ENCODE measurements at regions not wholly inside any gene's neighbourhood (a gene's known extent, or its start where the extent isn't known, plus 50 kb on each side); places are given as distances from the start of the nearest gene placed in this dataset.
A peak's percentile ranks its signal among the peaks of the same experiment; 100 is the strongest.

DNA sequence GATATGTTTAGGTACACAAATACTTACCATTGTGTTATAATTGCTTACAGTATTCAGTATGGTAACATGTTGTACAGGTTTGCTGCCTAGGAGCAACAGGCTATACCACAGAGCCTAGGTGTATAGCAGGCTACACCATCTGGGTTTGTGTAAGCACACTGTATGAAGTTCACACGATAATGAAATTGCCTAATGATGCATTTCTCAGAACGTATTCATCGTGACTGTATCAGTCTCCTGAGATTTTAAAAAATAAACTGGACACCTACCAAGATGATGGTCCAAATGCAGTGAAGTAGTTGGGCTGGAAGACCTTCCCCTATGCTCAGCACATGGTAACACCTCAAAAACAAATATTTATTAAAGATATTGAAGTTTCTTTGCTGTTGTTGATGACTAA, 103.3 kb upstream of the NFIB start:
- H3K27ac Mint-ChIP-seq (ENCODE audit: unreplicated experiment), result no peak overlapping the region
- Histone ChIP-seq H4K20me1 (ENCODE audit: insufficient read depth, low read length) (peaks cover 8% of the 10 kb centered on the region), H3K9ac (ENCODE audit: low read length) (no peak overlapping the region), H2AFZ (ENCODE audit: low read depth, low read length) (no peak overlapping the region), H3K4me3 (ENCODE audit: insufficient read depth, low read depth, low read length) (no peak overlapping the region), H3K27me3 (ENCODE audit: insufficient read depth, low read length) (peaks cover 67% of the 10 kb centered on the region), H3K4me1 (ENCODE audit: insufficient read depth, low read length) (peaks cover 13% of the 10 kb centered on the region), H3K79me2 (ENCODE audit: insufficient read depth, low read length) (no peaks in the 10 kb centered on the region), H3K4me2 (ENCODE audit: low read length) (no peak overlapping the region), H3K36me3 (ENCODE audit: insufficient read depth, low read length) (no peaks in the 10 kb centered on the region), H3K27ac (ENCODE audit: low read depth, low read length) (no peak overlapping the region), H3K9me3 (ENCODE audit: insufficient read depth, low read depth, low read length) (peaks cover 6% of the 10 kb centered on the region)
- no peak overlapping the region for H3K4me3 Mint-ChIP-seq (ENCODE audit: unreplicated experiment)
- TF ChIP-seq, protein P1, sequence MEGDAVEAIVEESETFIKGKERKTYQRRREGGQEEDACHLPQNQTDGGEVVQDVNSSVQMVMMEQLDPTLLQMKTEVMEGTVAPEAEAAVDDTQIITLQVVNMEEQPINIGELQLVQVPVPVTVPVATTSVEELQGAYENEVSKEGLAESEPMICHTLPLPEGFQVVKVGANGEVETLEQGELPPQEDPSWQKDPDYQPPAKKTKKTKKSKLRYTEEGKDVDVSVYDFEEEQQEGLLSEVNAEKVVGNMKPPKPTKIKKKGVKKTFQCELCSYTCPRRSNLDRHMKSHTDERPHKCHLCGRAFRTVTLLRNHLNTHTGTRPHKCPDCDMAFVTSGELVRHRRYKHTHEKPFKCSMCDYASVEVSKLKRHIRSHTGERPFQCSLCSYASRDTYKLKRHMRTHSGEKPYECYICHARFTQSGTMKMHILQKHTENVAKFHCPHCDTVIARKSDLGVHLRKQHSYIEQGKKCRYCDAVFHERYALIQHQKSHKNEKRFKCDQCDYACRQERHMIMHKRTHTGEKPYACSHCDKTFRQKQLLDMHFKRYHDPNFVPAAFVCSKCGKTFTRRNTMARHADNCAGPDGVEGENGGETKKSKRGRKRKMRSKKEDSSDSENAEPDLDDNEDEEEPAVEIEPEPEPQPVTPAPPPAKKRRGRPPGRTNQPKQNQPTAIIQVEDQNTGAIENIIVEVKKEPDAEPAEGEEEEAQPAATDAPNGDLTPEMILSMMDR (IDR thresholded peaks at IDR 0.05; ENCODE audit: insufficient read depth, low read depth, low read length), result no peak
- TF ChIP-seq EZH2 (IDR thresholded peaks at IDR 0.05; ENCODE audit: insufficient read depth, low read length), result no peak
- H3K4me1 Mint-ChIP-seq (ENCODE audit: low read depth, unreplicated experiment), result no peaks in the 10 kb centered on the region
- no peaks in the 10 kb centered on the region for H3K36me3 Mint-ChIP-seq (ENCODE audit: low read depth, unreplicated experiment)
- no peaks in the 10 kb centered on the region for H3K9me3 Mint-ChIP-seq (ENCODE audit: unreplicated experiment)
- FAIRE-seq (no peak), DNase-seq (ENCODE audit: low read depth) (peak; percentile 59)
- no peaks in the 10 kb centered on the region for H3K27me3 Mint-ChIP-seq (ENCODE audit: low read depth, unreplicated experiment)

DNA sequence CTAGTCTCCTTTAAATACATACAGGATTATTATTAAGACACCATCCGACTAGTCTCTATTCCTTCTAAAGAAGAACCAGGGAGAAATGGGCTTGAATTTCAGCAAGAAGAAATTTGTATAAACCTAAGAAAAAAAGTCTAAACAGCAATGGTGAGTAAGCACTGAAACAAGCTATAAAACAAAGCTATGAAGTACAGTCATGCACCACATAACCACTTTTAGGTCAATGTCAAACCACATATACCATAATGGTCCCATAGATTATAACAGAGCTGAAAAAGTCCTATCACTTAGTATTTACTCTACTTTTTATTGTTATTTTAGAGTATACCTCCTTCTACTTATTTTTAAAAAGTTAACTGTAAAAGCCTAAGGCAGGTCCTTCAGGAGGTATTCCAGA, 102.0 kb upstream of the NFIB start:
- H3K27ac ChIP-seq (ENCODE audit: low read depth, low read length), result no peak overlapping the region
- H3K4me2 ChIP-seq (ENCODE audit: low read length), result no peak overlapping the region
- H3K9me3 Mint-ChIP-seq (ENCODE audit: unreplicated experiment), result peaks cover 2% of the 10 kb centered on the region

DNA sequence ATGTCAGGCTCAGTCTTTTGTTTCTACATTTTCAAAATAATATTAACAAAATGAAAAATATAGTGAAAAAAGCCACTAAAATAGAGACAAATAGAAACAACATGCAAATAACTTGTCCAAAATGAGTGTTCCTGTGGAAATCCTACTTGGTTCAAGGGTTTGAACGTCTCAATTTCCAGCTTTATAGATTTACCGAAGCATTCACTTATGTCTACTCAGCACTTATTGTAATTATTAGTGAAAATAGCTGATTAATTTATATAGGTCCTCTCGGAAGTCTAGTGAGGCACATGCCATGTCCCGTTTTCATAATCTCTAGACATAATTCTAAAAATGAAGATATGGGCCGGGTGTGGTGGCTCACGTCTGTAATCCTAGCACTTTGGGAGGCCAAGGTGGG, 99.9 kb upstream of the NFIB start:
- peaks cover 8% of the 10 kb centered on the region for H3K4me1 ChIP-seq (ENCODE audit: insufficient read depth, low read length)
- peaks cover 8% of the 10 kb centered on the region for H4K20me1 ChIP-seq (ENCODE audit: insufficient read depth, low read length)
- no peak overlapping the region for H3K4me2 ChIP-seq (ENCODE audit: low read length)
- no peak overlapping the region for H3K4me3 ChIP-seq (ENCODE audit: insufficient read depth, low read depth, low read length)
- no peaks in the 10 kb centered on the region for H3K36me3 Mint-ChIP-seq (ENCODE audit: low read depth, unreplicated experiment)
- peaks cover 2% of the 10 kb centered on the region for H3K9me3 Mint-ChIP-seq (ENCODE audit: unreplicated experiment)
- FAIRE-seq (no peak), DNase-seq (ENCODE audit: low read depth) (no peak)
- H3K27ac ChIP-seq (ENCODE audit: low read depth, low read length), result no peak overlapping the region
- H3K4me3 Mint-ChIP-seq (ENCODE audit: unreplicated experiment), result no peak overlapping the region
- H3K27me3 ChIP-seq (ENCODE audit: insufficient read depth, low read length), result peaks cover 79% of the 10 kb centered on the region
- H3K4me1 Mint-ChIP-seq (ENCODE audit: low read depth, unreplicated experiment), result no peaks in the 10 kb centered on the region
- H3K79me2 ChIP-seq (ENCODE audit: insufficient read depth, low read length), result no peaks in the 10 kb centered on the region
- no peaks in the 10 kb centered on the region for H3K27me3 Mint-ChIP-seq (ENCODE audit: low read depth, unreplicated experiment)
- no peak overlapping the region for H3K27ac Mint-ChIP-seq (ENCODE audit: unreplicated experiment)
- peaks cover 8% of the 10 kb centered on the region for H3K9me3 ChIP-seq (ENCODE audit: insufficient read depth, low read depth, low read length)
- no peaks in the 10 kb centered on the region for H3K36me3 ChIP-seq (ENCODE audit: insufficient read depth, low read length)
- no peak overlapping the region for H3K9ac ChIP-seq (ENCODE audit: low read length)
- TF ChIP-seq, protein P1 (IDR thresholded peaks at IDR 0.05; ENCODE audit: insufficient read depth, low read depth, low read length), result no peak
- TF ChIP-seq EZH2 (IDR thresholded peaks at IDR 0.05; ENCODE audit: insufficient read depth, low read length), result no peak
- no peak overlapping the region for H2AFZ ChIP-seq (ENCODE audit: low read depth, low read length)

More for the DNA sequence above, 102.0 kb upstream of the NFIB start:
- H3K4me3 ChIP-seq (ENCODE audit: insufficient read depth, low read depth, low read length), result no peak overlapping the region
- no peak for TF ChIP-seq EZH2 (IDR thresholded peaks at IDR 0.05; ENCODE audit: insufficient read depth, low read length)
- TF ChIP-seq, protein P1 (IDR thresholded peaks at IDR 0.05; ENCODE audit: insufficient read depth, low read depth, low read length), result no peak
- Mint-ChIP-seq H3K27me3 (ENCODE audit: low read depth, unreplicated experiment) (no peaks in the 10 kb centered on the region), H3K4me3 (ENCODE audit: unreplicated experiment) (no peak overlapping the region), H3K36me3 (ENCODE audit: low read depth, unreplicated experiment) (no peaks in the 10 kb centered on the region), H3K4me1 (ENCODE audit: low read depth, unreplicated experiment) (no peaks in the 10 kb centered on the region), H3K27ac (ENCODE audit: unreplicated experiment) (no peak overlapping the region)
- peaks cover 8% of the 10 kb centered on the region for H4K20me1 ChIP-seq (ENCODE audit: insufficient read depth, low read length)
- peaks cover 13% of the 10 kb centered on the region for H3K4me1 ChIP-seq (ENCODE audit: insufficient read depth, low read length)
- peaks cover 77% of the 10 kb centered on the region for H3K27me3 ChIP-seq (ENCODE audit: insufficient read depth, low read length)
- no peak overlapping the region for H3K9ac ChIP-seq (ENCODE audit: low read length)
- no peak overlapping the region for H2AFZ ChIP-seq (ENCODE audit: low read depth, low read length)
- peak; percentile 83 for FAIRE-seq
- peak; percentile 89 for DNase-seq (ENCODE audit: low read depth)
- no peaks in the 10 kb centered on the region for H3K36me3 ChIP-seq (ENCODE audit: insufficient read depth, low read length)
- peaks cover 8% of the 10 kb centered on the region for H3K9me3 ChIP-seq (ENCODE audit: insufficient read depth, low read depth, low read length)
- H3K79me2 ChIP-seq (ENCODE audit: insufficient read depth, low read length), result no peaks in the 10 kb centered on the region
